ENCODE measurements at regions not wholly inside any gene's neighbourhood (a gene's known extent, or its start where the extent isn't known, plus 50 kb on each side); places are given as distances from the start of the nearest gene placed in this dataset.

- no peak for DNase-seq
- in situ Hi-C loops (cut with MboI; ENCODE audit: low pct_unique_long_range_greater_than_20kb, low sequenced_read_pairs), result no loop called here
Observed at GRCh38 chr13:112325142-112325808, 50.9 kb upstream of the SPACA7 start.

- no peak for DNase-seq
- in situ Hi-C loops (cut with MboI; ENCODE audit: low pct_unique_long_range_greater_than_20kb, low sequenced_read_pairs), result no loop called here
Observed at GRCh38 chr13:112325920-112326645, 50.1 kb upstream of the SPACA7 start.
